ENCODE measurements at regions not wholly inside any gene's neighbourhood (a gene's known extent, or its start where the extent isn't known, plus 50 kb on each side); places are given as distances from the start of the nearest gene placed in this dataset.

DNA sequence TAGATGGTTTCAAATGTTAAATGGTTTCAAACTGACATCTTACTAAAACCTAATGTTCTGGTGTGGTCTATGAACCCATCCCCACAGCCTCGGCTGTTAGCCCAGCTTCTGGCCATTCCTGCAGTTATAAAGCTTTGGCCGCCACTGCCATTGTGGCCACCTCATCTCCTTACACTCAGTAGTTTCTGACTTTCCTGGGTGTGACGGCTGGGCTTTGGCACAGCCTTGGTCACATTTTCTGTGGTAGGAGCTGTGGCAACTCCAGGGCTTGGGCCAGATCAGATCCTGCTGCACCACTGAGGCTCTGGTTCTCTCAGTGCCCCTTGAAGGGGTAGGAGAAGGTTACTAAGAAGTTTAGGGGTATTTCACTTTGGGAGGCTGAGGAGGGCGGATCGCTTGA, 84.2 kb upstream of the STXBP6 start:
- TF ChIP-seq, protein P1, sequence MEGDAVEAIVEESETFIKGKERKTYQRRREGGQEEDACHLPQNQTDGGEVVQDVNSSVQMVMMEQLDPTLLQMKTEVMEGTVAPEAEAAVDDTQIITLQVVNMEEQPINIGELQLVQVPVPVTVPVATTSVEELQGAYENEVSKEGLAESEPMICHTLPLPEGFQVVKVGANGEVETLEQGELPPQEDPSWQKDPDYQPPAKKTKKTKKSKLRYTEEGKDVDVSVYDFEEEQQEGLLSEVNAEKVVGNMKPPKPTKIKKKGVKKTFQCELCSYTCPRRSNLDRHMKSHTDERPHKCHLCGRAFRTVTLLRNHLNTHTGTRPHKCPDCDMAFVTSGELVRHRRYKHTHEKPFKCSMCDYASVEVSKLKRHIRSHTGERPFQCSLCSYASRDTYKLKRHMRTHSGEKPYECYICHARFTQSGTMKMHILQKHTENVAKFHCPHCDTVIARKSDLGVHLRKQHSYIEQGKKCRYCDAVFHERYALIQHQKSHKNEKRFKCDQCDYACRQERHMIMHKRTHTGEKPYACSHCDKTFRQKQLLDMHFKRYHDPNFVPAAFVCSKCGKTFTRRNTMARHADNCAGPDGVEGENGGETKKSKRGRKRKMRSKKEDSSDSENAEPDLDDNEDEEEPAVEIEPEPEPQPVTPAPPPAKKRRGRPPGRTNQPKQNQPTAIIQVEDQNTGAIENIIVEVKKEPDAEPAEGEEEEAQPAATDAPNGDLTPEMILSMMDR (IDR thresholded peaks at IDR 0.05), result no peak
- TF ChIP-seq POLR2A (IDR thresholded peaks at IDR 0.05), result no peak

Data from thyroid gland (tissue), 4 donors.